Right atrium auricular region (tissue), 2 donors: ENCODE measurements at regions not wholly inside any gene's neighbourhood (a gene's known extent, or its start where the extent isn't known, plus 50 kb on each side); places are given as distances from the start of the nearest gene placed in this dataset.

ENCODE experiments used
- DNase-seq: peaks from one replicate; pipeline ENCODE4 v3.0.0-alpha.2; 2019; ENCODE audit warnings: low spot score
- H3K27ac ChIP-seq, 2 donors: fragments of 200-600 bp; sonication (generic); 1 replicate in 1 of 2; 2 replicates in 1 of 2; pipeline ENCODE4 v1.5.1; 2016 to 2019
- H3K27me3 ChIP-seq, 2 donors: fragments of 200-600 bp; sonication (generic); one replicate each; pipeline versions ENCODE4 v1.5.1 to v1.6.0; 2017 to 2019
- H3K36me3 ChIP-seq: fragments of 200-600 bp; sonication (generic); one replicate; pipeline ENCODE4 v1.5.1; 2016
- H3K4me1 ChIP-seq, 2 donors: fragments of 200-600 bp; sonication (generic); one replicate each; pipeline versions ENCODE4 v1.5.1 to v1.6.0; 2017 to 2019
- H3K4me3 ChIP-seq, 2 donors: fragments of 200-600 bp; sonication (generic); 1 replicate in 1 of 2; 2 replicates in 1 of 2; pipeline ENCODE4 v1.5.1; 2017 to 2019; ENCODE audit warnings: mild to moderate bottlenecking in 1 of 2, moderate library complexity in 1 of 2
- H3K9me3 ChIP-seq, 2 donors: fragments of 200-600 bp; sonication (generic); one replicate each; pipeline ENCODE4 v1.5.1; 2019
- CTCF ChIP-seq, 2 donors: fragments of 200-600 bp; sonication (generic); IDR thresholded peaks; one replicate each; pipeline ENCODE4 v1.5.1; 2019; ENCODE audit warnings: antibody characterized with exemption in 2 of 2

GRCh38 chr7:135845415-135846075, 96.9 kb upstream of the FAM180A start:
- no peak for TF ChIP-seq CTCF (IDR thresholded peaks at IDR 0.05)
- Histone ChIP-seq H3K27me3 (no peaks in the 10 kb centered on the region), H3K9me3 (no peaks in the 10 kb centered on the region), H3K4me3 (no peak overlapping the region), H3K4me1 (no peaks in the 10 kb centered on the region), H3K27ac (no peak overlapping the region), H3K36me3 (no peaks in the 10 kb centered on the region)
- no peak for DNase-seq

GRCh38 chr7:135844903-135845302, 96.3 kb upstream of the FAM180A start:
- H3K27ac ChIP-seq = no peak overlapping the region
- no peak for TF ChIP-seq CTCF (IDR thresholded peaks at IDR 0.05)
- H3K4me1 ChIP-seq = no peaks in the 10 kb centered on the region
- DNase-seq = no peak
- H3K4me3 ChIP-seq = no peak overlapping the region
- no peaks in the 10 kb centered on the region for H3K36me3 ChIP-seq
- no peaks in the 10 kb centered on the region for H3K27me3 ChIP-seq
- H3K9me3 ChIP-seq = no peaks in the 10 kb centered on the region

- TF ChIP-seq CTCF (IDR thresholded peaks at IDR 0.05) = no peak
- Histone ChIP-seq H3K4me1 (no peaks in the 10 kb centered on the region), H3K36me3 (no peaks in the 10 kb centered on the region), H3K27ac (no peak overlapping the region), H3K9me3 (no peaks in the 10 kb centered on the region), H3K4me3 (no peak overlapping the region), H3K27me3 (no peaks in the 10 kb centered on the region)
- no peak for DNase-seq
Measured at GRCh38 chr7:135843214-135843613, 94.6 kb upstream of the FAM180A start.

- H3K9me3 ChIP-seq = no peaks in the 10 kb centered on the region
- H3K27me3 ChIP-seq = no peaks in the 10 kb centered on the region
- DNase-seq = no peak
- no peak overlapping the region for H3K4me3 ChIP-seq
- no peak for TF ChIP-seq CTCF (IDR thresholded peaks at IDR 0.05)
- H3K4me1 ChIP-seq = no peaks in the 10 kb centered on the region
- H3K27ac ChIP-seq = no peak overlapping the region
- no peaks in the 10 kb centered on the region for H3K36me3 ChIP-seq
Measured at GRCh38 chr7:135842446-135843179, 94.0 kb upstream of the FAM180A start.

- Histone ChIP-seq H3K27me3 (no peaks in the 10 kb centered on the region), H3K4me3 (no peak overlapping the region), H3K4me1 (no peaks in the 10 kb centered on the region), H3K9me3 (no peaks in the 10 kb centered on the region), H3K27ac (no peak overlapping the region), H3K36me3 (no peaks in the 10 kb centered on the region)
- no peak for TF ChIP-seq CTCF (IDR thresholded peaks at IDR 0.05)
- DNase-seq = no peak
Measured at GRCh38 chr7:135840591-135840990, 92.0 kb upstream of the FAM180A start.
